ENCODE measurements at regions not wholly inside any gene's neighbourhood (a gene's known extent, or its start where the extent isn't known, plus 50 kb on each side); places are given as distances from the start of the nearest gene placed in this dataset.

DNA sequence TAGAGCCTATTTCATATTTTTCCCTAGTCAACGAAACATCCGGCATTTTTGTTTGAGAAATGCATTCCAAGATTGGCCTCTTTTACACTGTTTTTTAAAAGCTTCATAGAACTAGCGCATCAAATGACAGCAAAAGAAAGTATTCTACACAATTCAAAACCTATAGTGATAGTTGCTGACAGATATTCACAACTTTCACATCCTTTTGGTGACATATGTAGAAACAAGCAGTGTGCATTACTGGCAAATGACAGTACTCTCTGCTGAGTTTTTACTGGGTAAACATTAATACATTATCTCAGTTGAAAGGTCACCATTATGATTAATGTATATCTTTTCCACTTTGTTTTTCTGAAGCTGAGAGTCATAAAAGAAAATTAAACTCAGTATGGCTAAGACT lies 135.4 kb upstream of the RGS18 start:
- Mint-ChIP-seq H3K27ac (ENCODE audit: unreplicated experiment) (no peak overlapping the region), H3K36me3 (ENCODE audit: low read depth) (no peaks in the 10 kb centered on the region)

DNA sequence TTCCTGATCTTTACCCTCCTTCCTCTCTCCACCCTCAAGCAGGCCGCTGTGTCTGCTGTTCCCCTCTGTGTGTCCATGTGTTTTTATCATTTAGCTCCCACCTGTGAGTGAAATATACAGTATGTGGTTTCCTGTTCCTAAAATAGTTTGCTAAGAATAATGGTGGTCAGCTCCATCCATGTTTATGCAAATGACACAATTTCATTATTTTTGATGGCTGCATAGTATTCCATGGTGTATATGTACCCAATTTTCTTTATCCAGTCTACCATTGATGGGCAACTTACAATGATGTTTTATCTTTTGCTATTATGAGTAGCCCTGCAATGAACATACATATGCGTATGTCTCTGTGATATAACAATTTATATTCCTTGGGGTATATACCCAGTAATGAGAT lies 133.4 kb upstream of the RGS18 start:
- Mint-ChIP-seq H3K4me3 (no peak overlapping the region), H3K27ac (ENCODE audit: unreplicated experiment) (no peak overlapping the region), H3K27me3 (ENCODE audit: low read depth) (no peaks in the 10 kb centered on the region), H3K9me3 (no peaks in the 10 kb centered on the region), H3K4me1 (no peaks in the 10 kb centered on the region), H3K36me3 (ENCODE audit: low read depth) (no peaks in the 10 kb centered on the region)
- DNase-seq (ENCODE audit: low read depth, low spot score): no peak
- TF ChIP-seq, protein P1, sequence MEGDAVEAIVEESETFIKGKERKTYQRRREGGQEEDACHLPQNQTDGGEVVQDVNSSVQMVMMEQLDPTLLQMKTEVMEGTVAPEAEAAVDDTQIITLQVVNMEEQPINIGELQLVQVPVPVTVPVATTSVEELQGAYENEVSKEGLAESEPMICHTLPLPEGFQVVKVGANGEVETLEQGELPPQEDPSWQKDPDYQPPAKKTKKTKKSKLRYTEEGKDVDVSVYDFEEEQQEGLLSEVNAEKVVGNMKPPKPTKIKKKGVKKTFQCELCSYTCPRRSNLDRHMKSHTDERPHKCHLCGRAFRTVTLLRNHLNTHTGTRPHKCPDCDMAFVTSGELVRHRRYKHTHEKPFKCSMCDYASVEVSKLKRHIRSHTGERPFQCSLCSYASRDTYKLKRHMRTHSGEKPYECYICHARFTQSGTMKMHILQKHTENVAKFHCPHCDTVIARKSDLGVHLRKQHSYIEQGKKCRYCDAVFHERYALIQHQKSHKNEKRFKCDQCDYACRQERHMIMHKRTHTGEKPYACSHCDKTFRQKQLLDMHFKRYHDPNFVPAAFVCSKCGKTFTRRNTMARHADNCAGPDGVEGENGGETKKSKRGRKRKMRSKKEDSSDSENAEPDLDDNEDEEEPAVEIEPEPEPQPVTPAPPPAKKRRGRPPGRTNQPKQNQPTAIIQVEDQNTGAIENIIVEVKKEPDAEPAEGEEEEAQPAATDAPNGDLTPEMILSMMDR (conservative IDR thresholded peaks at IDR 0.05): no peak

More for the DNA sequence above, 135.4 kb upstream of the RGS18 start:
- TF ChIP-seq, protein P1 (conservative IDR thresholded peaks at IDR 0.05): no peak
- no peaks in the 10 kb centered on the region for H3K4me1 Mint-ChIP-seq
- H3K4me3 Mint-ChIP-seq: no peak overlapping the region
- no peaks in the 10 kb centered on the region for H3K27me3 Mint-ChIP-seq (ENCODE audit: low read depth)
- no peak for DNase-seq (ENCODE audit: low read depth, low spot score)
- peaks cover 2% of the 10 kb centered on the region for H3K9me3 Mint-ChIP-seq

GRCh38 chr1:192038567-192038966 lies 119.7 kb upstream of the RGS18 start:
- Mint-ChIP-seq H3K27me3 (ENCODE audit: low read depth) (no peaks in the 10 kb centered on the region), H3K4me3 (no peak overlapping the region), H3K4me1 (no peaks in the 10 kb centered on the region), H3K9me3 (peaks cover 6% of the 10 kb centered on the region), H3K27ac (ENCODE audit: unreplicated experiment) (no peak overlapping the region), H3K36me3 (ENCODE audit: low read depth) (no peaks in the 10 kb centered on the region)
- DNase-seq (ENCODE audit: low read depth, low spot score): no peak
- TF ChIP-seq, protein P1 (conservative IDR thresholded peaks at IDR 0.05): no peak

- no peak overlapping the region for H3K27ac Mint-ChIP-seq (ENCODE audit: unreplicated experiment)
- H3K9me3 Mint-ChIP-seq: no peaks in the 10 kb centered on the region
- H3K36me3 Mint-ChIP-seq (ENCODE audit: low read depth): no peaks in the 10 kb centered on the region
- no peak overlapping the region for H3K4me3 Mint-ChIP-seq
- no peak for DNase-seq (ENCODE audit: low read depth, low spot score)
- H3K27me3 Mint-ChIP-seq (ENCODE audit: low read depth): no peaks in the 10 kb centered on the region
- no peaks in the 10 kb centered on the region for H3K4me1 Mint-ChIP-seq
- TF ChIP-seq, protein P1 (conservative IDR thresholded peaks at IDR 0.05): no peak
These were observed 113.1 kb upstream of the RGS18 start for GRCh38 chr1:192045131-192045530.

- TF ChIP-seq, protein P1 (conservative IDR thresholded peaks at IDR 0.05): no peak
- Mint-ChIP-seq H3K4me1 (no peaks in the 10 kb centered on the region), H3K27me3 (ENCODE audit: low read depth) (no peaks in the 10 kb centered on the region), H3K4me3 (no peak overlapping the region), H3K36me3 (ENCODE audit: low read depth) (no peaks in the 10 kb centered on the region), H3K27ac (ENCODE audit: unreplicated experiment) (no peak overlapping the region), H3K9me3 (no peaks in the 10 kb centered on the region)
- DNase-seq (ENCODE audit: low read depth, low spot score): no peak
These were observed 104.7 kb upstream of the RGS18 start for GRCh38 chr1:192053531-192053971.

- Mint-ChIP-seq H3K27me3 (ENCODE audit: low read depth) (no peaks in the 10 kb centered on the region), H3K9me3 (no peaks in the 10 kb centered on the region), H3K4me3 (no peak overlapping the region), H3K27ac (ENCODE audit: unreplicated experiment) (no peak overlapping the region), H3K4me1 (no peaks in the 10 kb centered on the region), H3K36me3 (ENCODE audit: low read depth) (no peaks in the 10 kb centered on the region)
- TF ChIP-seq, protein P1 (conservative IDR thresholded peaks at IDR 0.05): no peak
- no peak for DNase-seq (ENCODE audit: low read depth, low spot score)
These were observed 100.5 kb upstream of the RGS18 start for GRCh38 chr1:192057766-192058165.

Data from neural crest cell (in vitro differentiated cells).